ENCODE measurements at regions not wholly inside any gene's neighbourhood (a gene's known extent, or its start where the extent isn't known, plus 50 kb on each side); places are given as distances from the start of the nearest gene placed in this dataset.

DNA sequence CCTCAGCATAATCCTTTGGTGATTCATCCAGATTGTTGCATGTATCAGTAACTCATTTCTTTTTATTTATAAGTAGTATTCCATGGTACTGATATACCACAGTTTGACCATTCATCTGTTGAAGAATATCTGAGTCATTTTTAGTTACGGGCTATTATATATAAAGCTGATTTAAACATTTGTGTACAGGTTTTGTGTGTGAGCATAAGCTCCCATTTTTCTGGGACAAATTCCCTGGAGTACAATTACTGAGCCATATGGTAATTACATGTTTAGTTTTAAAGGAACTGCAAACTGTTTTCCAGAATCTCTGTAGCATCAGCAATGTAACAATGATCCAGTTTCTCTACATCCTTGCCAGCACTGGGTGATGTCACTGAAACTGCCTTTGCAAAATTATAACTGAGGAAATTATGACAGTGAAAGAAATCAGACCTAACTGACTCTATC is 236.2 kb upstream of the KRR1 start:
- Histone ChIP-seq H3K4me1 (ENCODE audit: insufficient read depth, low read length) (peaks cover 41% of the 10 kb centered on the region), H3K4me2 (ENCODE audit: low read depth, low read length) (no peak overlapping the region), H3K4me3 (replicated peaks in 1 of 3; ENCODE audit: insufficient read depth in 1 of 3, low read depth in 2 of 3, low read length in 3 of 3) (no peak overlapping the region), H3K27ac (ENCODE audit: extremely low read length, insufficient read depth, low read length) (no peak overlapping the region), H3K9ac (ENCODE audit: insufficient read depth, low read depth, low read length) (no peak overlapping the region), H3K36me3 (replicated peaks in 1 of 2; ENCODE audit: control insufficient read depth in 1 of 2, insufficient read depth in 2 of 2, low read length in 2 of 2) (no peaks in the 10 kb centered on the region), H3K79me2 (ENCODE audit: insufficient read depth, low read length) (no peaks in the 10 kb centered on the region), H2AFZ (ENCODE audit: low read length) (no peak overlapping the region), H3K27me3 (ENCODE audit: control insufficient read depth in 1 of 2, insufficient read depth in 2 of 2, low read length in 2 of 2) (no peaks in the 10 kb centered on the region), H3K9me3 (ENCODE audit: low read length) (no peaks in the 10 kb centered on the region), H4K20me1 (ENCODE audit: insufficient read depth, low read length) (no peaks in the 10 kb centered on the region)
- FAIRE-seq = no peak
- no TSS peak for BruUV-seq (replicated peaks)
- TF ChIP-seq, protein P1, sequence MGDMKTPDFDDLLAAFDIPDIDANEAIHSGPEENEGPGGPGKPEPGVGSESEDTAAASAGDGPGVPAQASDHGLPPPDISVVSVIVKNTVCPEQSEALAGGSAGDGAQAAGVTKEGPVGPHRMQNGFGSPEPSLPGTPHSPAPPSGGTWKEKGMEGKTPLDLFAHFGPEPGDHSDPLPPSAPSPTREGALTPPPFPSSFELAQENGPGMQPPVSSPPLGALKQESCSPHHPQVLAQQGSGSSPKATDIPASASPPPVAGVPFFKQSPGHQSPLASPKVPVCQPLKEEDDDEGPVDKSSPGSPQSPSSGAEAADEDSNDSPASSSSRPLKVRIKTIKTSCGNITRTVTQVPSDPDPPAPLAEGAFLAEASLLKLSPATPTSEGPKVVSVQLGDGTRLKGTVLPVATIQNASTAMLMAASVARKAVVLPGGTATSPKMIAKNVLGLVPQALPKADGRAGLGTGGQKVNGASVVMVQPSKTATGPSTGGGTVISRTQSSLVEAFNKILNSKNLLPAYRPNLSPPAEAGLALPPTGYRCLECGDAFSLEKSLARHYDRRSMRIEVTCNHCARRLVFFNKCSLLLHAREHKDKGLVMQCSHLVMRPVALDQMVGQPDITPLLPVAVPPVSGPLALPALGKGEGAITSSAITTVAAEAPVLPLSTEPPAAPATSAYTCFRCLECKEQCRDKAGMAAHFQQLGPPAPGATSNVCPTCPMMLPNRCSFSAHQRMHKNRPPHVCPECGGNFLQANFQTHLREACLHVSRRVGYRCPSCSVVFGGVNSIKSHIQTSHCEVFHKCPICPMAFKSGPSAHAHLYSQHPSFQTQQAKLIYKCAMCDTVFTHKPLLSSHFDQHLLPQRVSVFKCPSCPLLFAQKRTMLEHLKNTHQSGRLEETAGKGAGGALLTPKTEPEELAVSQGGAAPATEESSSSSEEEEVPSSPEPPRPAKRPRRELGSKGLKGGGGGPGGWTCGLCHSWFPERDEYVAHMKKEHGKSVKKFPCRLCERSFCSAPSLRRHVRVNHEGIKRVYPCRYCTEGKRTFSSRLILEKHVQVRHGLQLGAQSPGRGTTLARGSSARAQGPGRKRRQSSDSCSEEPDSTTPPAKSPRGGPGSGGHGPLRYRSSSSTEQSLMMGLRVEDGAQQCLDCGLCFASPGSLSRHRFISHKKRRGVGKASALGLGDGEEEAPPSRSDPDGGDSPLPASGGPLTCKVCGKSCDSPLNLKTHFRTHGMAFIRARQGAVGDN (CRISPR knock-in tag; IDR thresholded peaks at IDR 0.05) = no peak
- TF ChIP-seq SMYD3 (CRISPR knock-in tag; IDR thresholded peaks at IDR 0.05) = no peak
- TF ChIP-seq, protein P2, sequence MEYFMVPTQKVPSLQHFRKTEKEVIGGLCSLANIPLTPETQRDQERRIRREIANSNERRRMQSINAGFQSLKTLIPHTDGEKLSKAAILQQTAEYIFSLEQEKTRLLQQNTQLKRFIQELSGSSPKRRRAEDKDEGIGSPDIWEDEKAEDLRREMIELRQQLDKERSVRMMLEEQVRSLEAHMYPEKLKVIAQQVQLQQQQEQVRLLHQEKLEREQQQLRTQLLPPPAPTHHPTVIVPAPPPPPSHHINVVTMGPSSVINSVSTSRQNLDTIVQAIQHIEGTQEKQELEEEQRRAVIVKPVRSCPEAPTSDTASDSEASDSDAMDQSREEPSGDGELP (IDR thresholded peaks at IDR 0.05; ENCODE audit: borderline replicate concordance, low read depth) = no peak
- no peak for TF ChIP-seq SIN3B (IDR thresholded peaks at IDR 0.05; ENCODE audit: low read length)
- TF ChIP-seq, protein P3, sequence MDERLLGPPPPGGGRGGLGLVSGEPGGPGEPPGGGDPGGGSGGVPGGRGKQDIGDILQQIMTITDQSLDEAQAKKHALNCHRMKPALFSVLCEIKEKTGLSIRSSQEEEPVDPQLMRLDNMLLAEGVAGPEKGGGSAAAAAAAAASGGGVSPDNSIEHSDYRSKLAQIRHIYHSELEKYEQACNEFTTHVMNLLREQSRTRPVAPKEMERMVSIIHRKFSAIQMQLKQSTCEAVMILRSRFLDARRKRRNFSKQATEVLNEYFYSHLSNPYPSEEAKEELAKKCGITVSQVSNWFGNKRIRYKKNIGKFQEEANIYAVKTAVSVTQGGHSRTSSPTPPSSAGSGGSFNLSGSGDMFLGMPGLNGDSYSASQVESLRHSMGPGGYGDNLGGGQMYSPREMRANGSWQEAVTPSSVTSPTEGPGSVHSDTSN (CRISPR knock-in tag; IDR thresholded peaks at IDR 0.05) = no peak
- no peak for TF ChIP-seq SRY (CRISPR knock-in tag; IDR thresholded peaks at IDR 0.05)
- TF ChIP-seq RARG (CRISPR knock-in tag; IDR thresholded peaks at IDR 0.05; ENCODE audit: low read depth) = no peak
- TF ChIP-seq, protein P4, sequence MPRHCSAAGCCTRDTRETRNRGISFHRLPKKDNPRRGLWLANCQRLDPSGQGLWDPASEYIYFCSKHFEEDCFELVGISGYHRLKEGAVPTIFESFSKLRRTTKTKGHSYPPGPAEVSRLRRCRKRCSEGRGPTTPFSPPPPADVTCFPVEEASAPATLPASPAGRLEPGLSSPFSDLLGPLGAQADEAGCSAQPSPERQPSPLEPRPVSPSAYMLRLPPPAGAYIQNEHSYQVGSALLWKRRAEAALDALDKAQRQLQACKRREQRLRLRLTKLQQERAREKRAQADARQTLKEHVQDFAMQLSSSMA (CRISPR knock-in tag; IDR thresholded peaks at IDR 0.05) = no peak
- ChIA-PET POLR2A (no interaction called here), CTCF (ENCODE audit: low intra/inter-chr PET ratio, low total read pairs) (no interaction called here)
- ATAC-seq = no peak
- in situ Hi-C loops (cut with HindIII; ENCODE audit: extremely low pct_ligation_motif_present, low pct_unique_long_range_greater_than_20kb) = no loop called here
- intact Hi-C loops (cut with micrococcal nuclease; ENCODE audit: unreplicated experiment) = no loop called here
- WGBS (ENCODE audit: low lambda C conversion rate) = 98% methylated on average over 1 of the region's 1 CpG
- no peak for DNase-seq (ENCODE audit: low spot score)
